Right lobe of liver (tissue), 6 donors: ENCODE measurements at regions not wholly inside any gene's neighbourhood (a gene's known extent, or its start where the extent isn't known, plus 50 kb on each side); places are given as distances from the start of the nearest gene placed in this dataset.

Source experiments
- ATAC-seq, 4 donors: fragments of 200-7000 bp; cut with Tn5 transposase; one replicate each; pipeline ENCODE4 v1.9.1; 2020; ENCODE audit warnings: mild to moderate bottlenecking in 4 of 4, moderate library complexity in 4 of 4
- DNase-seq, 3 donors: peaks; one replicate each; pipeline ENCODE4 v3.0.0-alpha.2; 2020
- H3K27ac ChIP-seq, 3 donors: fragments of 200-600 bp; one replicate each; pipeline ENCODE4 v1.8.0; 2022
- H3K27me3 ChIP-seq, 2 donors: fragments of 200-600 bp; one replicate each; pipeline ENCODE4 v1.8.0; 2022
- H3K36me3 ChIP-seq, 4 donors: fragments of 200-600 bp; sonication (generic) in 1 of 4; one replicate each; pipeline versions ENCODE4 v1.5.1 to v1.8.0; 2017 to 2022; ENCODE audit warnings: control low read depth in 1 of 4
- H3K4me1 ChIP-seq, 4 donors: fragments of 200-600 bp; sonication (generic) in 1 of 4; one replicate each; pipeline versions ENCODE4 v1.5.1 to v1.8.0; 2017 to 2022; ENCODE audit warnings: control low read depth in 1 of 4
- H3K4me3 ChIP-seq, 3 donors: fragments of 200-600 bp; one replicate each; pipeline ENCODE4 v1.8.0; 2022
- H3K9me3 ChIP-seq, 4 donors: fragments of 200-600 bp; sonication (generic) in 1 of 4; one replicate each; pipeline versions ENCODE4 v1.5.1 to v1.8.0; 2017 to 2022; ENCODE audit warnings: control low read depth in 1 of 4
- CTCF ChIP-seq, 4 donors: fragments of 200-600 bp in 3 of 4; fragments of 450-650 bp in 1 of 4; IDR thresholded peaks; one replicate each; pipeline versions ENCODE4 v1.5.1 to v1.8.0; 2016 to 2022; ENCODE audit warnings: antibody characterized with exemption in 4 of 4, mild to moderate bottlenecking in 2 of 4
- POLR2A ChIP-seq: fragments of 450-650 bp; IDR thresholded peaks from one replicate; pipeline ENCODE4 v1.6.1; 2017; ENCODE audit warnings: antibody characterized with exemption, mild to moderate bottlenecking
- WGBS: methylation state at CpG from one replicate; pipeline ENCODE4 v1.1.6; 2018; ENCODE audit warnings: low coverage, low lambda C conversion rate; ENCODE audit not compliant: insufficient coverage; ENCODE audit errors: missing lambda C conversion rate; 5-methylcytosine and 5-hydroxymethylcytosine counted together
- intact Hi-C, 2 donors: fragments of 100-400 bp; cut with DNase I; formaldehyde crosslinking; loops; one replicate each; pipeline versions ENCODE4 v1.11.2 to v1.14.1; 2022
- donor health status: DM: no; HTN: yes; CAD: no.
- donor health status: DM: no; HTN: no; CAD: no.
- donor health status: DM: no; HTN: no; CAD: no.
- donor health status: DM: no; HTN: yes; CAD: no.
- donor health status: DM: no; HTN: yes; CAD: no.

GRCh38 chr5:6902094-6902493, 188.9 kb downstream of the TENT4A start:
- intact Hi-C loops, result no loop called here
- ATAC-seq, result no peak
- 92% methylated on average over 2 of the region's 3 CpGs for WGBS
- H3K9me3 ChIP-seq, result no peaks in the 10 kb centered on the region
- H3K4me3 ChIP-seq, result no peak overlapping the region
- no peaks in the 10 kb centered on the region for H3K36me3 ChIP-seq
- H3K27me3 ChIP-seq, result no peaks in the 10 kb centered on the region
- TF ChIP-seq CTCF (IDR thresholded peaks at IDR 0.05), result no peak
- no peak for TF ChIP-seq POLR2A
- H3K27ac ChIP-seq, result no peak overlapping the region
- no peak for DNase-seq
- H3K4me1 ChIP-seq, result peaks cover 0 to 3% (median 0%) of the 10 kb centered on the region in 4 donors

- no peak for DNase-seq
- 90% methylated on average over 2 of the region's 5 CpGs for WGBS
- TF ChIP-seq POLR2A, result no peak
- TF ChIP-seq CTCF (IDR thresholded peaks at IDR 0.05), result no peak
Measured at GRCh38 chr5:6902597-6902996, 189.4 kb downstream of the TENT4A start.

GRCh38 chr5:6903934-6904333, 190.7 kb downstream of the TENT4A start:
- Histone ChIP-seq H3K27me3 (no peaks in the 10 kb centered on the region), H3K36me3 (no peaks in the 10 kb centered on the region), H3K27ac (no peak overlapping the region), H3K4me3 (no peak overlapping the region), H3K9me3 (no peaks in the 10 kb centered on the region), H3K4me1 (peaks cover 0 to 3% (median 0%) of the 10 kb centered on the region in 4 donors)
- ATAC-seq, result no peak
- TF ChIP-seq CTCF (IDR thresholded peaks at IDR 0.05), result no peak
- TF ChIP-seq POLR2A, result no peak
- 40% methylated on average over 2 of the region's 3 CpGs for WGBS
- DNase-seq, result no peak
- intact Hi-C loops, result no loop called here

More at GRCh38 chr5:6902597-6902996, 189.4 kb downstream of the TENT4A start:
- Histone ChIP-seq H3K9me3 (no peaks in the 10 kb centered on the region), H3K4me1 (peaks cover 0 to 3% (median 0%) of the 10 kb centered on the region in 4 donors), H3K36me3 (no peaks in the 10 kb centered on the region), H3K27ac (no peak overlapping the region), H3K27me3 (no peaks in the 10 kb centered on the region), H3K4me3 (no peak overlapping the region)
- no peak for ATAC-seq
- intact Hi-C loops, result no loop called here

- Histone ChIP-seq H3K27me3 (no peaks in the 10 kb centered on the region), H3K9me3 (no peaks in the 10 kb centered on the region), H3K4me3 (no peak overlapping the region), H3K36me3 (no peaks in the 10 kb centered on the region), H3K4me1 (peaks cover 0 to 3% (median 0%) of the 10 kb centered on the region in 4 donors), H3K27ac (no peak overlapping the region)
- 50% methylated on average over 2 of the region's 2 CpGs for WGBS
- intact Hi-C loops, result no loop called here
- DNase-seq (no peak), ATAC-seq (no peak)
- no peak for TF ChIP-seq POLR2A
- no peak for TF ChIP-seq CTCF (IDR thresholded peaks at IDR 0.05)
Measured at GRCh38 chr5:6904860-6905259, 191.6 kb downstream of the TENT4A start.

- H3K9me3 ChIP-seq, result no peaks in the 10 kb centered on the region
- peaks cover 0 to 3% (median 0%) of the 10 kb centered on the region in 4 donors for H3K4me1 ChIP-seq
- ATAC-seq, result no peak
- no peaks in the 10 kb centered on the region for H3K27me3 ChIP-seq
- intact Hi-C loops, result no loop called here
- no peak for DNase-seq
- no peak overlapping the region for H3K27ac ChIP-seq
- WGBS, result 58% methylated on average over 7 of the region's 8 CpGs
- TF ChIP-seq CTCF (IDR thresholded peaks at IDR 0.05), result no peak
- no peak for TF ChIP-seq POLR2A
- no peaks in the 10 kb centered on the region for H3K36me3 ChIP-seq
- H3K4me3 ChIP-seq, result no peak overlapping the region
Measured at GRCh38 chr5:6905423-6905822, 192.2 kb downstream of the TENT4A start.
